Tibial artery (tissue), 4 donors: ENCODE measurements at regions not wholly inside any gene's neighbourhood (a gene's known extent, or its start where the extent isn't known, plus 50 kb on each side); places are given as distances from the start of the nearest gene placed in this dataset.

Experiments used
- DNase-seq, 2 donors: peaks; one replicate each; pipeline ENCODE4 v3.0.0-alpha.2; 2019
- H3K27ac ChIP-seq, 2 donors: fragments of 200-600 bp; sonication (generic) in 1 of 2; 1 replicate in 1 of 2; 2 replicates in 1 of 2; pipeline ENCODE4 v1.5.1; 2018 to 2019; ENCODE audit warnings: mild to moderate bottlenecking in 1 of 2
- H3K27me3 ChIP-seq, 2 donors: fragments of 200-600 bp; sonication (generic) in 1 of 2; one replicate each; pipeline versions ENCODE4 v1.5.1 to v1.6.0; 2016 to 2019
- H3K36me3 ChIP-seq, 3 donors: fragments of 200-600 bp; sonication (generic) in 2 of 3; one replicate each; pipeline ENCODE4 v1.5.1; 2016 to 2019; ENCODE audit warnings: mild to moderate bottlenecking in 2 of 3
- H3K4me1 ChIP-seq, 4 donors: fragments of 200-600 bp; sonication (generic) in 2 of 4; 1 replicate in 3 of 4; 2 replicates in 1 of 4; pipeline ENCODE4 v1.5.1; 2016 to 2019
- H3K4me3 ChIP-seq, 2 donors: fragments of 200-600 bp; sonication (generic) in 1 of 2; 1 replicate in 1 of 2; 2 replicates in 1 of 2; pipeline ENCODE4 v1.5.1; 2018 to 2019; ENCODE audit warnings: mild to moderate bottlenecking in 2 of 2
- H3K9me3 ChIP-seq, 3 donors: fragments of 200-600 bp; sonication (generic) in 1 of 3; one replicate each; pipeline ENCODE4 v1.5.1; 2016 to 2019
- CTCF ChIP-seq, 2 experiments: fragments of 200-600 bp in 1 of 2; fragments of 450-650 bp in 1 of 2; IDR thresholded peaks; one replicate each; pipeline ENCODE4 v1.5.1; 2017 to 2019; ENCODE audit warnings: antibody characterized with exemption in 2 of 2, mild to moderate bottlenecking in 1 of 2, moderate library complexity in 1 of 2
- intact Hi-C: fragments of 100-400 bp; cut with DNase I; formaldehyde crosslinking; loops from one replicate; pipeline ENCODE4 v1.15.0; 2023; ENCODE audit warnings: low total_unique reads

GRCh38 chr12:75662511-75663159 lies 151.2 kb upstream of the KRR1 start:
- Histone ChIP-seq H3K4me1 (peaks cover 0 to 13% (median 2%) of the 10 kb centered on the region in 4 donors), H3K27me3 (no peaks in the 10 kb centered on the region), H3K27ac (no peak overlapping the region), H3K4me3 (no peak overlapping the region), H3K9me3 (no peaks in the 10 kb centered on the region), H3K36me3 (no peaks in the 10 kb centered on the region)
- no peak for TF ChIP-seq CTCF (IDR thresholded peaks at IDR 0.05)
- no peak for DNase-seq
- intact Hi-C loops = no loop called here

GRCh38 chr12:75661908-75662307 lies 150.5 kb upstream of the KRR1 start:
- Histone ChIP-seq H3K27ac (no peak overlapping the region), H3K4me3 (no peak overlapping the region), H3K9me3 (no peaks in the 10 kb centered on the region), H3K36me3 (no peaks in the 10 kb centered on the region), H3K4me1 (peaks cover 0 to 13% (median 2%) of the 10 kb centered on the region in 4 donors), H3K27me3 (no peaks in the 10 kb centered on the region)
- DNase-seq = no peak
- TF ChIP-seq CTCF (IDR thresholded peaks at IDR 0.05) = no peak
- intact Hi-C loops = no loop called here

GRCh38 chr12:75660805-75661404 lies 149.5 kb upstream of the KRR1 start:
- H3K4me1 ChIP-seq = peaks cover 0 to 13% (median 2%) of the 10 kb centered on the region in 4 donors
- intact Hi-C loops = no loop called here
- no peak for DNase-seq
- no peak overlapping the region for H3K4me3 ChIP-seq
- H3K9me3 ChIP-seq = no peaks in the 10 kb centered on the region
- no peaks in the 10 kb centered on the region for H3K27me3 ChIP-seq
- no peak for TF ChIP-seq CTCF (IDR thresholded peaks at IDR 0.05)
- no peak overlapping the region for H3K27ac ChIP-seq
- H3K36me3 ChIP-seq = no peaks in the 10 kb centered on the region

- H3K4me1 ChIP-seq = peaks cover 0 to 13% (median 2%) of the 10 kb centered on the region in 4 donors
- TF ChIP-seq CTCF (IDR thresholded peaks at IDR 0.05) = no peak
- intact Hi-C loops = no loop called here
- no peak for DNase-seq
- no peaks in the 10 kb centered on the region for H3K9me3 ChIP-seq
- H3K27me3 ChIP-seq = no peaks in the 10 kb centered on the region
- no peak overlapping the region for H3K27ac ChIP-seq
- no peak overlapping the region for H3K4me3 ChIP-seq
- no peaks in the 10 kb centered on the region for H3K36me3 ChIP-seq
Measured at GRCh38 chr12:75660107-75660530, 148.7 kb upstream of the KRR1 start.

GRCh38 chr12:75658901-75659823 lies 147.8 kb upstream of the KRR1 start:
- Histone ChIP-seq H3K27ac (no peak overlapping the region), H3K27me3 (no peaks in the 10 kb centered on the region), H3K36me3 (no peaks in the 10 kb centered on the region), H3K4me3 (no peak overlapping the region), H3K4me1 (peaks cover 0 to 13% (median 2%) of the 10 kb centered on the region in 4 donors), H3K9me3 (no peaks in the 10 kb centered on the region)
- TF ChIP-seq CTCF (IDR thresholded peaks at IDR 0.05) = no peak
- no peak for DNase-seq
- intact Hi-C loops = no loop called here
